HepG2 (cell line): ENCODE measurements at regions not wholly inside any gene's neighbourhood (a gene's known extent, or its start where the extent isn't known, plus 50 kb on each side); places are given as distances from the start of the nearest gene placed in this dataset.

ENCODE experiments used
- ATAC-seq: fragments of 200-7000 bp; cut with Tn5 transposase; 3 replicates; pipeline ENCODE4 v1.9.1; 2020; ENCODE audit warnings: mild to moderate bottlenecking, moderate library complexity
- BruUV-seq: library from RNA; stranded (reverse); fragments of 400-500 nt; replicated peaks from 2 replicates; lab custom pipeline; 2021; lab: Mats Ljungman, UMichigan
- CTCF ChIA-PET: fragments of 300-600 bp; formaldehyde crosslinking; extraction: SDS; loops from one replicate; lab custom pipeline; 2021; ENCODE audit warnings: low total read pairs, inconsistent platforms, low intra/inter-chr PET ratio; lab: Yijun Ruan, JAX
- POLR2A ChIA-PET: fragments of 350-600 bp; sonication (Branson Sonifier 250); formaldehyde crosslinking; loops from one replicate; lab custom pipeline; 2020; ENCODE audit warnings: antibody characterized with exemption, inconsistent platforms; lab: Yijun Ruan, JAX
- DNase-seq: peaks from one replicate; pipeline ENCODE4 v3.0.0-alpha.2; 2015; ENCODE audit warnings: low spot score
- FAIRE-seq: peaks from 3 replicates; lab custom pipeline; 2011; peaks lifted over from hg19 to GRCh38; lab: Jason Lieb, UNC
- H2AFZ ChIP-seq: one replicate; pipeline ENCODE4 v1.6.1; 2011; ENCODE audit warnings: low read length, inconsistent platforms
- H3K27ac ChIP-seq: fragments of 300-600 bp; 3 replicates; pipeline ENCODE4 v1.8.0; 2011; ENCODE audit warnings: mixed run types, mild to moderate bottlenecking, mixed read lengths, low read length, inconsistent platforms; ENCODE audit not compliant: insufficient read depth; ENCODE audit errors: extremely low read length
- H3K27me3 ChIP-seq, 2 experiments: fragments of 200-600 bp in 1 of 2; 2 replicates in 1 of 2; 3 replicates in 1 of 2; pipeline versions ENCODE4 v1.6.0 to v1.8.0; 2011; ENCODE audit warnings: low read length in 2 of 2, mild to moderate bottlenecking in 2 of 2, moderate library complexity in 2 of 2, inconsistent platforms in 1 of 2; ENCODE audit not compliant: insufficient read depth in 2 of 2, control insufficient read depth in 1 of 2
- H3K36me3 ChIP-seq, 2 experiments: fragments of 200-600 bp in 1 of 2; replicated peaks in 1 of 2; 2 replicates in 1 of 2; 3 replicates in 1 of 2; pipeline versions ENCODE4 v1.5.1 to v1.8.0; 2011; ENCODE audit warnings: low read length in 2 of 2, inconsistent platforms in 1 of 2; ENCODE audit not compliant: insufficient read depth in 2 of 2, control insufficient read depth in 1 of 2
- H3K4me1 ChIP-seq: 2 replicates; pipeline ENCODE4 v1.5.1; 2012; ENCODE audit warnings: low read length, inconsistent platforms; ENCODE audit not compliant: insufficient read depth
- H3K4me2 ChIP-seq: 2 replicates; pipeline ENCODE4 v1.6.0; 2011; ENCODE audit warnings: low read depth, low read length, inconsistent platforms
- H3K4me3 ChIP-seq, 3 experiments: fragments of 200-600 bp in 1 of 3; sonication (generic), shearing (Covaris generic) in 1 of 3; replicated peaks in 1 of 3; 2 replicates each; pipeline ENCODE4 v1.5.1; 2011 to 2016; ENCODE audit warnings: low read length in 3 of 3, inconsistent platforms in 2 of 3, low read depth in 2 of 3, mild to moderate bottlenecking in 2 of 3, control low read depth in 1 of 3, mixed read lengths in 1 of 3; ENCODE audit not compliant: insufficient read depth in 1 of 3
- H3K79me2 ChIP-seq: one replicate; pipeline ENCODE4 v1.6.1; 2011; ENCODE audit warnings: low read length, inconsistent platforms; ENCODE audit not compliant: insufficient read depth
- H3K9ac ChIP-seq: 2 replicates; pipeline ENCODE4 v1.6.0; 2011; ENCODE audit warnings: mild to moderate bottlenecking, low read depth, low read length, inconsistent platforms; ENCODE audit not compliant: insufficient read depth
- H3K9me3 ChIP-seq: 2 replicates; pipeline ENCODE4 v1.5.1; 2012; ENCODE audit warnings: mild to moderate bottlenecking, low read length
- H4K20me1 ChIP-seq: 2 replicates; pipeline ENCODE4 v1.6.0; 2011; ENCODE audit warnings: inconsistent platforms, mild to moderate bottlenecking, low read length, moderate library complexity; ENCODE audit not compliant: insufficient read depth
- CBX1 ChIP-seq: IDR thresholded peaks from one replicate; pipeline ENCODE4 v1.6.1; 2016; ENCODE audit warnings: antibody characterized with exemption, low read depth
- FOXA3 ChIP-seq: IDR thresholded peaks from 2 replicates; pipeline ENCODE4 v1.6.1; 2016; ENCODE audit warnings: missing genetic modification reagents, missing compliant biosample characterization
- FUBP1 ChIP-seq: sonication (generic); formaldehyde crosslinking; IDR thresholded peaks from 2 replicates; pipeline ENCODE4 v1.5.1; 2020; ENCODE audit warnings: missing genetic modification reagents, mild to moderate bottlenecking, borderline replicate concordance
- MTA1 ChIP-seq: sonication (generic); formaldehyde crosslinking; IDR thresholded peaks from 2 replicates; pipeline ENCODE4 v1.4.0; 2020; ENCODE audit warnings: missing genetic modification reagents, mild to moderate bottlenecking, borderline replicate concordance
- PBX3 ChIP-seq: sonication (generic); formaldehyde crosslinking; IDR thresholded peaks from 2 replicates; pipeline ENCODE4 v1.8.1; 2023; ENCODE audit warnings: missing genetic modification reagents, inconsistent platforms, borderline replicate concordance
- POGK ChIP-seq: sonication (generic); formaldehyde crosslinking; conservative IDR thresholded peaks from 2 replicates; pipeline ENCODE4 v1.8.0; 2022; ENCODE audit warnings: mild to moderate bottlenecking, moderate library complexity, missing genetic modification reagents
- RFX5 ChIP-seq: IDR thresholded peaks from 2 replicates; pipeline ENCODE4 v1.6.1; 2011; ENCODE audit warnings: low read depth, low read length, improper control_type of control experiment
- SALL1 ChIP-seq: sonication (generic); formaldehyde crosslinking; IDR thresholded peaks from 2 replicates; pipeline ENCODE4 v1.8.0; 2022; ENCODE audit warnings: mild to moderate bottlenecking, missing genetic modification reagents
- SRSF4 ChIP-seq: fragments of 200-400 bp; formaldehyde crosslinking; IDR thresholded peaks from one replicate; pipeline ENCODE4 v1.6.1; 2018; ENCODE audit warnings: mild to moderate bottlenecking, low read depth, low read length, moderate library complexity; ENCODE audit not compliant: poor library complexity, severe bottlenecking
- ZFP36L1 ChIP-seq: sonication (generic); formaldehyde crosslinking; IDR thresholded peaks from 2 replicates; pipeline ENCODE4 v1.8.0; 2022; ENCODE audit warnings: mild to moderate bottlenecking, missing genetic modification reagents, moderate library complexity
- ZNF264 ChIP-seq: sonication (generic); formaldehyde crosslinking; IDR thresholded peaks from 2 replicates; pipeline ENCODE4 v1.4.0; 2020; ENCODE audit warnings: missing genetic modification reagents
- ZNF777 ChIP-seq: sonication (generic); formaldehyde crosslinking; IDR thresholded peaks from 2 replicates; pipeline ENCODE4 v1.4.0; 2020; ENCODE audit warnings: missing genetic modification reagents
- ZNF850 ChIP-seq: sonication (generic); formaldehyde crosslinking; conservative IDR thresholded peaks from 2 replicates; pipeline ENCODE4 v1.9.0; 2021; ENCODE audit warnings: mild to moderate bottlenecking, missing genetic modification reagents
- ZSCAN21 ChIP-seq: sonication (generic); formaldehyde crosslinking; IDR thresholded peaks from 2 replicates; pipeline ENCODE4 v1.8.0; 2022; ENCODE audit warnings: mild to moderate bottlenecking, missing genetic modification reagents, moderate library complexity, borderline replicate concordance
- WGBS: methylation state at CpG from one replicate; pipeline ENCODE4 v1.1.6; 2017; ENCODE audit warnings: low lambda C conversion rate; 5-methylcytosine and 5-hydroxymethylcytosine counted together
- in situ Hi-C: cut with HindIII; loops from 2 replicates; pipeline ENCODE4 v1.10.0; 2017; ENCODE audit warnings: low pct_unique_long_range_greater_than_20kb; ENCODE audit not compliant: extremely low pct_ligation_motif_present
- intact Hi-C: fragments of 100-400 bp; cut with micrococcal nuclease; formaldehyde crosslinking; loops from one replicate; pipeline ENCODE4 v1.10.0; 2022; ENCODE audit not compliant: unreplicated experiment

- H3K4me3 ChIP-seq = no peak overlapping the region
- no peaks in the 10 kb centered on the region for H3K9me3 ChIP-seq
- no peak for DNase-seq
- no peak for ATAC-seq
- ChIA-PET POLR2A (no interaction called here), CTCF (no interaction called here)
- no peak for FAIRE-seq
- H3K27me3 ChIP-seq = peaks cover 0 to 29% of the 10 kb centered on the region in 2 experiments; a peak in 4 of 5 replicates
- 61% methylated on average over 13 of the region's 13 CpGs for WGBS
- no peaks in the 10 kb centered on the region for H4K20me1 ChIP-seq
- intact Hi-C loops (loop anchor here (10.0 kb wide), 1 partner anchor 165 kb away; the partner anchor contains the start of genes CDC45 and UFD1), in situ Hi-C loops (loop anchor here (10.0 kb wide), 1 partner anchor 345 kb away; the partner anchor contains the start of gene CLTCL1)
- no peaks in the 10 kb centered on the region for H3K4me1 ChIP-seq
- no peak overlapping the region for H3K9ac ChIP-seq
- BruUV-seq = no TSS peak
- TF ChIP-seq FOXA3 (CRISPR knock-in tag) = no peak
- no peak for TF ChIP-seq PBX3 (CRISPR knock-in tag)
- TF ChIP-seq ZFP36L1 = no peak
- no peak for TF ChIP-seq CBX1
- TF ChIP-seq MTA1 (CRISPR knock-in tag) = no peak
- no peak for TF ChIP-seq SALL1 (CRISPR knock-in tag)
- TF ChIP-seq ZSCAN21 (CRISPR knock-in tag) = no peak
- TF ChIP-seq ZNF777 = no peak
- H3K79me2 ChIP-seq = no peaks in the 10 kb centered on the region
- no peak overlapping the region for H3K4me2 ChIP-seq
- no peak overlapping the region for H2AFZ ChIP-seq
- no peak overlapping the region for H3K27ac ChIP-seq
- no peaks in the 10 kb centered on the region for H3K36me3 ChIP-seq
Measured at GRCh38 chr22:19639610-19640135, 74.6 kb upstream of the SEPTIN5 start.

- CTCF ChIA-PET = no interaction called here
- H3K4me3 ChIP-seq = no peak overlapping the region
- no peaks in the 10 kb centered on the region for H4K20me1 ChIP-seq
- DNase-seq = no peak
- in situ Hi-C loops (no loop called here), intact Hi-C loops (no loop called here)
- H3K79me2 ChIP-seq = no peaks in the 10 kb centered on the region
- no peak overlapping the region for H3K9ac ChIP-seq
- ATAC-seq = no peak
- no peak overlapping the region for H2AFZ ChIP-seq
- H3K4me1 ChIP-seq = no peaks in the 10 kb centered on the region
- POLR2A ChIA-PET = no interaction called here
- BruUV-seq = no TSS peak
- no peak overlapping the region for H3K27ac ChIP-seq
- H3K9me3 ChIP-seq = no peaks in the 10 kb centered on the region
- TF ChIP-seq POGK = no peak
- TF ChIP-seq ZNF264 (CRISPR knock-in tag) = no peak
- TF ChIP-seq SRSF4 = no peak
- TF ChIP-seq FUBP1 (CRISPR knock-in tag) = no peak
- no peak for TF ChIP-seq RFX5
- no peak for TF ChIP-seq ZNF850
- peaks cover 0 to 31% of the 10 kb centered on the region in 2 experiments; a peak in 4 of 5 replicates for H3K27me3 ChIP-seq
- FAIRE-seq = no peak
- H3K36me3 ChIP-seq = no peaks in the 10 kb centered on the region
- no peak overlapping the region for H3K4me2 ChIP-seq
- 48% methylated on average over 4 of the region's 4 CpGs for WGBS
Measured at GRCh38 chr22:19640306-19640705, 74.0 kb upstream of the SEPTIN5 start.
